Stimulated activated naive CD8-positive, alpha-beta T cell treated with anti-CD3 and anti-CD28 coated beads, Interleukin-15, Interleukin-2, amounts not matched to agents 100 ng/mL and 50 ng/mL, for 24 hours (primary cell): ENCODE measurements at regions not wholly inside any gene's neighbourhood (a gene's known extent, or its start where the extent isn't known, plus 50 kb on each side); places are given as distances from the start of the nearest gene placed in this dataset.

Experiments
- H3K27ac Mint-ChIP-seq: one replicate; pipeline ENCODE4 v1.8.0; 2021; ENCODE audit warnings: mild to moderate bottlenecking, mixed read lengths
- H3K27me3 Mint-ChIP-seq: one replicate; pipeline ENCODE4 v1.8.0; 2021; ENCODE audit warnings: mixed read lengths
- H3K36me3 Mint-ChIP-seq: one replicate; pipeline ENCODE4 v1.8.0; 2021; ENCODE audit warnings: low read depth, mixed read lengths
- H3K4me1 Mint-ChIP-seq: one replicate; pipeline ENCODE4 v1.8.0; 2021; ENCODE audit warnings: low read depth, mixed read lengths
- H3K4me3 Mint-ChIP-seq: one replicate; pipeline ENCODE4 v1.8.0; 2021; ENCODE audit warnings: mild to moderate bottlenecking, mixed read lengths
- H3K9me3 Mint-ChIP-seq: one replicate; pipeline ENCODE4 v1.8.0; 2021; ENCODE audit warnings: mixed read lengths

- no peaks in the 10 kb centered on the region for H3K9me3 Mint-ChIP-seq
- H3K27me3 Mint-ChIP-seq, result no peaks in the 10 kb centered on the region
- H3K4me1 Mint-ChIP-seq, result no peaks in the 10 kb centered on the region
- no peak overlapping the region for H3K27ac Mint-ChIP-seq
- H3K4me3 Mint-ChIP-seq, result no peak overlapping the region
- H3K36me3 Mint-ChIP-seq, result no peaks in the 10 kb centered on the region
Observed at GRCh38 chr13:63364159-63364558, 1948.5 kb upstream of the PCDH20 start.

DNA sequence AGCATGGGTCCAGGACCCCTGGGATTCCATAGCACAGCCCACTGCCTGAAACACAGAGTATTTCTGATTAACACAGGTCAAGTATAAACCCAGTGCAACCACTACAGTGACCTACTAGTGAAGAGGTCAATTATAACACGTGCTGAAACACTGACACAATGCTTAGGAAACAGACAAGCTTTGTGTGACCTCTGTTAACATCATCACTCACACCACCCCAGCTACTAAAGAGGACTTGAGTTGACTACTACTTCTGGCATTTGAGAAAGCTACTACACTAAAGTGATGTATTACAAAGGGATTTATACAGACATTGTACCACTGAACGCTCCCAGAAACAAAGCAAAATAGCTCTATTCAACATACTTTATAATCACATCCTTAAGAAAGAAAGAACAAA lies 1935.9 kb upstream of the PCDH20 start:
- Mint-ChIP-seq H3K36me3 (no peaks in the 10 kb centered on the region), H3K9me3 (peaks cover 4% of the 10 kb centered on the region), H3K4me3 (no peak overlapping the region), H3K27ac (no peak overlapping the region), H3K4me1 (no peaks in the 10 kb centered on the region), H3K27me3 (no peaks in the 10 kb centered on the region)

DNA sequence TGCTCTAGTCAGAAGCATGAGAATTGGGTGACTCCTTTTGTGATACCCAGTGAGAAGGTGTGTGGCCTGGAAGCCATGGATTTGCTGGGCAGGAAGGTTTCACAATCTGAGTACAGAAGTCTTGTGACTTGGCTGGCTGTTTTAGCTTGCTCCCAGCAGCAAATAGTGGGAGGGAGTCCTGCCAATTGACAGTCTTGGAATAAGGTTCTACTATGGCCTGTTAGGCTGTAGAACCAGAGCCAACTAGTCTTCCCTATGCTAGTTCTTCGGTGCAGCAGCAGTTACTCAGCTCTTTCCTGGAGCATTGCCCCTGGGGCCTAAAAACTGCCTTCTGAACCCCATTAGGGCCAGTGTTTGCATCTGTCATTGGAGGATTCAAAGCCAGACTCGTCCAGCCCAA lies 1935.4 kb upstream of the PCDH20 start:
- H3K4me1 Mint-ChIP-seq, result no peaks in the 10 kb centered on the region
- no peaks in the 10 kb centered on the region for H3K27me3 Mint-ChIP-seq
- H3K36me3 Mint-ChIP-seq, result no peaks in the 10 kb centered on the region
- no peak overlapping the region for H3K27ac Mint-ChIP-seq
- H3K4me3 Mint-ChIP-seq, result no peak overlapping the region
- peaks cover 5% of the 10 kb centered on the region for H3K9me3 Mint-ChIP-seq

- Mint-ChIP-seq H3K4me3 (no peak overlapping the region), H3K9me3 (peaks cover 15% of the 10 kb centered on the region), H3K4me1 (no peaks in the 10 kb centered on the region), H3K36me3 (no peaks in the 10 kb centered on the region), H3K27ac (no peak overlapping the region), H3K27me3 (no peaks in the 10 kb centered on the region)
Observed at GRCh38 chr13:63345835-63346234, 1930.2 kb upstream of the PCDH20 start.

- Mint-ChIP-seq H3K9me3 (peaks cover 15% of the 10 kb centered on the region), H3K36me3 (no peaks in the 10 kb centered on the region), H3K4me3 (no peak overlapping the region), H3K27ac (no peak overlapping the region), H3K4me1 (no peaks in the 10 kb centered on the region), H3K27me3 (no peaks in the 10 kb centered on the region)
Observed at GRCh38 chr13:63344711-63345110, 1929.1 kb upstream of the PCDH20 start.

DNA sequence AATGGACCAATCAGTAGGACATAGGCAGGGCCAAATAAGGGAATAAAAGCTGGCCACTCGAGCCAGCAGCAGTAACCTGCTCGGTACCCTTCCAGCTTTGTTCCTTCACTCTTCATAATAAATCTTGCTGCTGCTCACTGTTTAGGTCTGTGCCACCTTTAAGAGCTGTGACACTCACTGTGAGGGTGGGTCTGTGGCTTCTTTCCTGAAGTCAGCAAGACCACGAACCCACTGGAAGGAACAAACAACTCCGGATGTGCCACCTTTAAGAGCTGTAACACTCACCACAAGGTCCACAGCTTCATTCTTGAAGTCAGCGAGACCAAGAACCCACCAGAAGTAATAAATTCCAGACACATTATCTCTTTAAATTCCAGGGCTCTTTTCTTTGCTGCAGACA lies 1922.3 kb upstream of the PCDH20 start:
- H3K4me3 Mint-ChIP-seq, result no peak overlapping the region
- H3K27me3 Mint-ChIP-seq, result no peaks in the 10 kb centered on the region
- no peaks in the 10 kb centered on the region for H3K36me3 Mint-ChIP-seq
- no peaks in the 10 kb centered on the region for H3K4me1 Mint-ChIP-seq
- no peak overlapping the region for H3K27ac Mint-ChIP-seq
- peaks cover 19% of the 10 kb centered on the region for H3K9me3 Mint-ChIP-seq

DNA sequence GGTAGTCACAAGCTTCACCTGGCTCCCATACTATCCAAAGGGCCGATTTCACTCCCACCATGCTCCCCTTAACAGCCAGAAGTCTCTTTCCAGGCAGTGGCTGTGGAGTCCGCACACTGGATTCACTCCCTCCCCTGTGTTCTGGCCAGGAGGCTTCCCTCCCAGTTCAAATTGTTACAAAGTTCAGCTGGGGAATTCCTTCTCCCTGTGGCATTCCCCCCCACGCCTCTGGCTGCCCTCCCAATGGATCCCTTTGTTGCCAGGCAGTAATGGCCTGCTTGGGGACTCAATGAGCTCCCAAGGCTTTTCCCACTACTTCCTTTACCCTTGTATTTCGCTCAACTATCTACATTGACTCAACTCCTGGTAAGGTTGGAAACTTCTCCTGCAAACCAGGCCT lies 1921.4 kb upstream of the PCDH20 start:
- H3K27me3 Mint-ChIP-seq, result no peaks in the 10 kb centered on the region
- H3K9me3 Mint-ChIP-seq, result peaks cover 16% of the 10 kb centered on the region
- H3K4me1 Mint-ChIP-seq, result no peaks in the 10 kb centered on the region
- H3K27ac Mint-ChIP-seq, result no peak overlapping the region
- H3K36me3 Mint-ChIP-seq, result no peaks in the 10 kb centered on the region
- no peak overlapping the region for H3K4me3 Mint-ChIP-seq

GRCh38 chr13:63336549-63336948 lies 1920.9 kb upstream of the PCDH20 start:
- Mint-ChIP-seq H3K4me3 (no peak overlapping the region), H3K27ac (no peak overlapping the region), H3K27me3 (no peaks in the 10 kb centered on the region), H3K9me3 (peaks cover 16% of the 10 kb centered on the region), H3K4me1 (no peaks in the 10 kb centered on the region), H3K36me3 (no peaks in the 10 kb centered on the region)

- H3K27ac Mint-ChIP-seq, result no peak overlapping the region
- H3K9me3 Mint-ChIP-seq, result peaks cover 4% of the 10 kb centered on the region
- H3K4me3 Mint-ChIP-seq, result no peak overlapping the region
- H3K4me1 Mint-ChIP-seq, result no peaks in the 10 kb centered on the region
- no peaks in the 10 kb centered on the region for H3K36me3 Mint-ChIP-seq
- H3K27me3 Mint-ChIP-seq, result no peaks in the 10 kb centered on the region
Observed at GRCh38 chr13:63327584-63327983, 1911.9 kb upstream of the PCDH20 start.

DNA sequence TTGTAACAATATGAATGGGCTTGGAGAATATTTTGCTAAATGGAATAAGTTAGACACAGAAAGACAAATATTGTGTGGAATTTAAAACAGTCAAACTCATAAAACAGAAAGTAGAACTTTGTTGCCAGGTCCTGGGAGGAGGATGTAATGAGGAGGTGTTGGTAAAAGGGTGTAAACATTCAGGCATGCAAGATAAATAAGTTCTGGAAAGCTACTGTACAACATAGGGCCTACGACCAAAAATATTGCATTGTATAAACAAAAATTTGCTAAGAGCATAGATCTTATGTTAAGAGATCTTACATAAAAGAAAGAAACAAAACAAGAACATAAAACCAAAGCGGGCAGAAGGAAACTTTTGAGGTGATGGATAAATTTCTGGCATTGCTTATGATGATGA lies 1907.8 kb upstream of the PCDH20 start:
- no peaks in the 10 kb centered on the region for H3K27me3 Mint-ChIP-seq
- no peaks in the 10 kb centered on the region for H3K36me3 Mint-ChIP-seq
- H3K9me3 Mint-ChIP-seq, result peaks cover 5% of the 10 kb centered on the region
- H3K27ac Mint-ChIP-seq, result no peak overlapping the region
- no peaks in the 10 kb centered on the region for H3K4me1 Mint-ChIP-seq
- H3K4me3 Mint-ChIP-seq, result no peak overlapping the region

- Mint-ChIP-seq H3K27me3 (no peaks in the 10 kb centered on the region), H3K9me3 (peaks cover 16% of the 10 kb centered on the region), H3K27ac (no peak overlapping the region), H3K36me3 (no peaks in the 10 kb centered on the region), H3K4me3 (no peak overlapping the region), H3K4me1 (no peaks in the 10 kb centered on the region)
Observed at GRCh38 chr13:63311587-63311986, 1895.9 kb upstream of the PCDH20 start.

DNA sequence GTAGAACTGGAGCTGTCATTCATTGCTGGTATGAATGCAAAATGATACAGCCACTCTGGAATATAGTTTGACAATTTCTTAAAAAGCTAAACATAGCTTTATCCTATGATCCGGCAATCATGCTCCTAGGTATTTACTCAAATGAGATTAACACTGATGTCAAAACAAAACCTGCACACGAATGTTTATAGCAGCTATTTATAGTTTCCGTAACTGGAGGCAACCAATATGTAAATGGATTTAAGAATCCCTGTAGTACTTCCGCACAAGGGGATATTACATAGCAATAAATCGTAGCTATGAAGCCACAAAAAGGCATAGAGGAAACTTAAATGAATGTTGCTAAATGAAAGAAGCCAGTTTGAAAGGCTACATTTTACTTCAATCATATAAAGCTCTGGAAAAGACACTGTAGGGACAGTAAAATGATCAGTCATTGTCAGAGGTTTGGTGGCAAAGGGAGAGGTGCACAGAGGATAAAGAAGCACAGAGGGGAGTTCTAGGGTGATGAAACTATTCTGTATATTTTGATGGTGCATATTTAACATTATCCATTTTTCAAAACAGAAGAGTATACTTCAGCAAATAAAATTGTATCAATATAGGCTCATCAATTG lies 1893.0 kb upstream of the PCDH20 start:
- Mint-ChIP-seq H3K36me3 (no peaks in the 10 kb centered on the region), H3K4me1 (no peaks in the 10 kb centered on the region), H3K27me3 (no peaks in the 10 kb centered on the region), H3K9me3 (peaks cover 14% of the 10 kb centered on the region), H3K27ac (no peak overlapping the region), H3K4me3 (no peak overlapping the region)

- peaks cover 13% of the 10 kb centered on the region for H3K9me3 Mint-ChIP-seq
- H3K27me3 Mint-ChIP-seq, result no peaks in the 10 kb centered on the region
Observed at GRCh38 chr13:63307228-63307627, 1891.6 kb upstream of the PCDH20 start.

GRCh38 chr13:63305641-63306133 lies 1890.0 kb upstream of the PCDH20 start:
- Mint-ChIP-seq H3K4me3 (no peak overlapping the region), H3K27me3 (no peaks in the 10 kb centered on the region), H3K4me1 (no peaks in the 10 kb centered on the region), H3K9me3 (peaks cover 12% of the 10 kb centered on the region), H3K27ac (no peak overlapping the region), H3K36me3 (no peaks in the 10 kb centered on the region)

More at GRCh38 chr13:63307228-63307627, 1891.6 kb upstream of the PCDH20 start:
- no peaks in the 10 kb centered on the region for H3K4me1 Mint-ChIP-seq
- H3K36me3 Mint-ChIP-seq, result no peaks in the 10 kb centered on the region
- H3K4me3 Mint-ChIP-seq, result no peak overlapping the region
- H3K27ac Mint-ChIP-seq, result no peak overlapping the region

- H3K4me3 Mint-ChIP-seq, result no peak overlapping the region
- H3K27me3 Mint-ChIP-seq, result no peaks in the 10 kb centered on the region
- no peaks in the 10 kb centered on the region for H3K4me1 Mint-ChIP-seq
- no peaks in the 10 kb centered on the region for H3K36me3 Mint-ChIP-seq
- H3K27ac Mint-ChIP-seq, result no peak overlapping the region
- H3K9me3 Mint-ChIP-seq, result peaks cover 12% of the 10 kb centered on the region
Observed at GRCh38 chr13:63304497-63304896, 1888.8 kb upstream of the PCDH20 start.

DNA sequence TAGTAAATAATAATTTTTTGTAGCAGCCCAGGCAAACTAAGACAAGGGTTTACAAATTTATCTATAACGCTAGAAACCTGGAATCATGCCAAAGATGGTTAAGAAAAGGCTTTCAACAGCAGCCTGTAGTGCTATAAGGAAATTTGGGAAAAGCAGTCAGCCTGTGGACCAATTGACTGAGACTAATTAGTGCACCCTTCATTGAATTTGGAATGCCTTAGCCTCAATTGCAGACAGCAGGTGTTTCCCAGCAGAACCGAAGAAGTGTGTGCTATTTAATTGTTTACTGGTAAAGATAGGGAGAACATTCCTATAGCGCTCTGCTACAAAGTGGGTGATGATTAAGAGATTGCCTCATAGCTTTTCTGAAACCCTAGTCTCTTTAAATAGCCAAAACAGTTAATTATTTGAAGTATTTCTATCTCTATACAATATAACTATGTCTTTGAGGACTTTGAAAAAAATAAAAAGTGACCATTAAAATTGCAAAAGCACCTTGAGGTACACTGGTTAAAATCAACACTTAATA lies 1884.3 kb upstream of the PCDH20 start:
- Mint-ChIP-seq H3K36me3 (no peaks in the 10 kb centered on the region), H3K9me3 (peaks cover 6% of the 10 kb centered on the region)

More for the DNA sequence above, 1884.3 kb upstream of the PCDH20 start:
- Mint-ChIP-seq H3K4me1 (no peaks in the 10 kb centered on the region), H3K27ac (no peak overlapping the region), H3K27me3 (no peaks in the 10 kb centered on the region), H3K4me3 (no peak overlapping the region)
